HG02938 (cell line): ENCODE measurements at regions not wholly inside any gene's neighbourhood (a gene's known extent, or its start where the extent isn't known, plus 50 kb on each side); places are given as distances from the start of the nearest gene placed in this dataset.

ENCODE experiments used
- ATAC-seq: cut with Tn5 transposase; IDR thresholded peaks from one replicate; pipeline ENCODE4 v1.9.1; 2021; ENCODE audit warnings: mild to moderate bottlenecking, moderate library complexity; ENCODE audit not compliant: unreplicated experiment

DNA sequence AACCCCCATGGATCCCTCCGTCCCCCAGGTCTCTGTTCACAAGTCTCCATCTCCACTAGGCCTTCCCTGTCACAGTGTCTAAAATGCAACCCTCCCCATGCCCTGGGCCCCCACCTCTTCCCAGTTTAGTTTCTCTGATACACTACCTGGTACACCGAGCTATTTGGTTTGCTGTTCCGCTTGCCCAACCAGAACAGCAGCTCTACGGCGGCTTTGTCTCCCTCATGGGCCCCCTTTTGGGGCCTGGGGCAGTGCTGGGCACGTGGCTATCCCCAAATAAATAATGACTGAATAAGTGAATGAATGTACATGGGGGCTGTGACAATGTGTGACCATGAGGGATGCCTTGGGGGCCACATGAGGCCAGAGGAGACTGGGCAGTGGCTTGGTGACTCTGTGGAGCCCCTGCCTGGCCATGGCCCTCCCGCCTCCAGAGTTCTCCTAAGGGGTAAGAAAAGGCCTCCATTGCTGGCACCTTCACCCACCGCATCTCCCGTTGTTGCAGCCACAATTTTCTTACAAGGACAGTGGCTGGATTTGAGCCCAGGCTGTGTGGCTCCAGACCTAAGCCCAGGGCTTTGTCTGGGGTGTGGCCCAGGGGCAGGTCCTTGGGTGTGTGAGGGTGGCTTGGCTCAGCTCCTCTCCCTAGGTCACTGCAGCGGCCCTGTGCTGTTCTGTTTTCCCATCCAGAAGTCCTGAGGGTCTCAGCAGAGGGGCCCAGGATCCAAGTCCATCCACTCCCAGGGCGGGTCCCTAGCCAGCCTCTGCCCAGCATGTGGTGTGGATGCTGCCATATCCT lies 408.5 kb upstream of the SULF2 start:
- no peak for ATAC-seq

DNA sequence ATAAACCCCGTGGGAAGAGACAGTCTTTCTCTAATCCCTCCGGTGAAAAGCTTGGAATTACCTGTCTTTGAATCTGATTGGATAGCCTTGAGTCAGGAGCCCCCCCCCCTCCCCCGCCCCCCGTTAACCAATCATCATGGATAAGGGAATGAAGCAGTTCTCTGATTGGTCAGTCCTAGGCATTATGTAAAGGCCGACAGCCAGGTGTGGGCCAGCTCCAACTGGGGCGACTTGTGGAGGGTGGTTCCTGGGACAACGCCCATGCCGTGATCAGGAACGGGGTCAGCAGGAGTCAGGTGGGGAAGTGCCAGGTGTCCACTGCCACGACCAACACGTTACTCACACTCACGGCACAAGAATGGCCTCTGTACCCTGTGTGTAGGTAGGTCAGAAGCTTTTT lies 406.8 kb upstream of the SULF2 start:
- ATAC-seq, result no peak

DNA sequence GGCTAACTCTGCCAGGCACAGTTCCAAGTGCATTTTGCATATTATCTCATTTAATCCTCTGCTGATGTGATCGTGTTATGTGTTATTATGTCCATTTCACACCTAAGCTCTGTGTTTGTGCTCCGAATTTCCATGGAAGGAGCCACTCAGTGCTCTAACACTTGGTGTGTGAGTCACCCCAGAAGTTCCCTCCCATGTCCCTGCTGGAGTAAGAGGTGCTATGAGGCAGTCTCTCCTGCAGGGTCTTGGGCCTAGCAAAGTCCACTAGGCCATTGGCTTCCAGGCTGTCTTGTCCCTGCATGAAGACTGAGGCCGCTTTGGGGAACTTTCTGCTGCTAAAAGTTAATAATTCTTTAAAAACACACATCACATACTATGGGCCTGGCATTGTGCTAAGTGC lies 405.9 kb upstream of the SULF2 start:
- no peak for ATAC-seq

DNA sequence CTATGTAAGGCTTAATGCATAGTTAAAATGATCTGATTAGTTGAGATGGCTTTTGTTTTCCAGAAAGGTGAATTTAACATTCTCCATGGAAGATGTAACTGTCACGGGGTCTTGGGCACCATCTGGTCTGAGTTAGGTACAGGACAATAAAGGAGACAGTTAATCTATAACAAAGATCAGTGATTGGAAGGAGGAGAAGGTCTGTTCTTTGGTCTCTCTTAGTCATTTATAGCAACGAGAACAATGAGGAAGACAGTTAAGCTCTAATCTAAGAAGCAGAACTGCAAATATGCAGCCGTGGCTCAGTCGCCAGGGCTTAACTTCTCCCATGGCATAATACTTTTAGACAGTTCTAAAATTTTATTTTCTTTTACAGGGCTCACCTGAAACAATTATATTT lies 405.5 kb upstream of the SULF2 start:
- no peak for ATAC-seq

DNA sequence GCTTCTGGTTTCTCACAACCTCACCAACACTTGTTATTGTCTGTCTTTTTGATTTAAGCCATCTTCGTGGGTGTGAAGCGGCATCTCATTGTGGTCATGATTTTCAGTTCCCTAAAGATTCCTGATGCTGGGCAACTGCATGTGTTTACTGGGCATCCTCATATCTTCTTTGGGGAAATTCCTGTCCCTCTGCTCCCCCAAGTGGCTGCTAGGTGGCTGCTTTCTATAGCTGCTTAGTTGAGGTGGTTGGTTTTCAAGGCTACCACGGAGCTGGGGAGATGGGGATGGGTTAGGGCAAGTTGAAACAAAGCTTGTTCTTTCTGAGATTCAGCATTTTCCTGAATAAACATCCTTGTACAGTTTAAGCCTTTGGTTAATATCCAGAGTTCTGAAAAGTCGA lies 403.9 kb upstream of the SULF2 start:
- no peak for ATAC-seq

DNA sequence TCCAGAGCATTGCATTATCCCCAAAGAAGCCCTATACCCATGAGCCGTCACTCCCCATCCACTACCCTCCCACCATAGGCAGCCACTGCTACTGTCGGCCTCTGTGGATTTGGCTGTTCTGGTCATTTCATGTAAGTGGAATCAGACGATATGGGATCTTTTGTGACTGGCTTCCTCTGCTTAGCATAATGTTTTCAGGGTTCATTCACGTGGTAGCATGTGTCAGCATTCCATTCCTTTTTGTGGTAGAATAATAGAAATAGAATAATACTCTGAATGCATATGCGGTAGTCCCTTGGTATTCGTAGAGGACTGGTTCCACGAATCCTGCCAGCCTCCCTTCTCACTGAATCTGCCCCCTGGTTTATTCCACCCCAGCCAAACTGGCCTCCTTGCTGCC lies 402.6 kb upstream of the SULF2 start:
- no peak for ATAC-seq

DNA sequence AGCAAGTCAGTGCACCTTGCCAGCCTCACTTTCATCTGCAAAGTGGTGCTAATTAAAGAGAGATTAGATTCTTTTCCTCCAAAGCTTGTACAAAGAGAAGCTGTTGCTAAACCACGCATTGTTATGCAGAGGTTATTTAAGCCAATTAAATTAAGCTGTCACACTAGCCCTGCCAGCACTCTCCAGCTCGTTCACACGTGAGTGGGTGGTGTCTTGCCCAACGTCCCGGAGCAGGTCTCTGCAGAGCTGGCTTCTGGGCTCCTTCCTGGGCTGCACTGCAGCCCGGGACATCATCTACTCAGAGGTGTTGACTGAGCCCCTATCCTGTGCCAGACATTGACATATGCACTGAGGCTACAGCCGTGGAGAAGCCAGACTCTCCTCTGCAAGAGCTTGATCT lies 401.6 kb upstream of the SULF2 start:
- ATAC-seq, result no peak

DNA sequence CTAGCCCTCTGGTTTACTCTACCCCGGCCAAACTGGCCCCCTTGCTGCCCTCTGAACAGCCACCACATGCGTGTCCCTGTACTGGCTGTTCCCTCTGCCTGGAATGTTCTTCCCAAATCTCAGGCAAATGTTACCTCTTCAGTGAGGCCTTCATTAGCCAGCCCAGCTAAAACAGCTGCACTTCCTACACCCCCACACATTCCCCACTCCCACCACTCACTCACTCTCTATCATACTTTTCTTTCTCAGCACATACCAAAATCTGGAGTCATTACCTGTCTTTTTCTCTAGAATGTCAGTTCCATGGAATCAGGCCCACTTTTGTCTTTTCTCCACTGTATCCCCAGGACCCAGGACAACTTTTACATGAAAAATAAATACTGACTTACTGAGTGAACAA lies 401.2 kb upstream of the SULF2 start:
- ATAC-seq, result no peak

DNA sequence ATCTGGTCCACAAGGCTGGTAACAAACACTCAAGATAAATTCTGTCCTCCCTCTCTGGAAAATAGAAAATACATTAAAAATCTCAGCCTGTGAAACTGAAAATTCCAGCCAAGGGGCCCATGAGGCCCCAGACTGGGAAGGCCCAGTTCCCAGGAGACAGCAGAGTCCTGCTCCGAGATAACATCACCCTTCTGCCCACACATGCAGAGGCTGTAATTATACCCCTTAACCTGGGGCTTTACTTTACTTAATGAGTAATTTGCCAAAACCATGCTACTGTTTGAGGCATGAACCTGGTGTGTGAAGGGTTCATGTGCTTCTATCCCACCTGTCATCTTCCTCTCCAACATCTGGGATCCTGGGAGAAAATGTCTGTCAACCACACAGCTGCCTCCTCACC lies 398.9 kb upstream of the SULF2 start:
- ATAC-seq, result no peak

DNA sequence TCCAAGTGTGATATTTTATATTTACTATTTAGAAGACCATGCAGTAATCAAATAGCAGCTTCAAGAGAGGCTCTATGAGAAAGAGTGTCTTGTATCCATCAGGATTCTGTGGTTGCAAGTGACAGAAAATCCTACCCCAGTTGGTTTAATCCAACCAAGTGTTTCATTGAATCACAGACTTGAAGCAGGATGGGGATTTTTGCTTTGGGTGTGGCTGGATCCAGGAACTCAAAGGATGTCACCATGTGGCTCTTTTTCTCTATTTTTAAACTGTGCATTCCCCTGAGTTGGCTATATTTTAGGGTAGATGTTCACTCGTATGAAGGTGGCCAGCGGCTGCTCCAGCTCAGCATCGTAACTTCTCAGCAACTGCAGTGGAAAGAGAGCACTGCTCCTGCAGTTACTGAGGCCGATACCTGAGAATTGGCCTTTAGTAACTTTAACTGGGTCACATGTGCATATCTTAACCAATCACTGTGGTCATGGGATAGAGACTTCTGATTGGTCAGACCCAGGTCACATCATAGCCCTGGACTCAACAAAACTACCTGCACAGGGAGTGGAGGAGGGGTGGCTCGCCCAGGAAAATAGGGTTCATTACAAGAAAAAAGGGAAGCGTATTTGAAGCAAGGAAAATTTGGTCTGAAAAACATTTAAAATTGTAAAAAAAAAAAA lies 396.1 kb upstream of the SULF2 start:
- no peak for ATAC-seq

DNA sequence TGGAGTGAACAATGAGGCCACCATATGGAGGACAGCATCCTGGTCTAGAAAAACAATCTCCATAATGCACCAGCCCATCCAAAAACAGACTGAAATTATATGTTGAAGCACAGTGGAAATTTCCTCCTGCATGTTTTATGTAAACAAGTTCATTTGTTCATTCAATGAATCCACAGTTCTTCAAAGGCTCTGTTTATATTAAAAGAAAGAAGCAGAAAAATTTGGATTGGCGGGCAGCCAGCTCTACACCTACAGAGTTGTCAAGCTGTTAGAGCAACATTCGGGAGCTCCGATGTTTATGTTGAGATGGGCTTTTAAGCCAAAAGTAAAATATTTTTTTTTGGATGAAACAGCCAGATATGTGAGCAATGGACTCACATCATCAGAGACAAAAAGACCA lies 395.3 kb upstream of the SULF2 start:
- no peak for ATAC-seq

DNA sequence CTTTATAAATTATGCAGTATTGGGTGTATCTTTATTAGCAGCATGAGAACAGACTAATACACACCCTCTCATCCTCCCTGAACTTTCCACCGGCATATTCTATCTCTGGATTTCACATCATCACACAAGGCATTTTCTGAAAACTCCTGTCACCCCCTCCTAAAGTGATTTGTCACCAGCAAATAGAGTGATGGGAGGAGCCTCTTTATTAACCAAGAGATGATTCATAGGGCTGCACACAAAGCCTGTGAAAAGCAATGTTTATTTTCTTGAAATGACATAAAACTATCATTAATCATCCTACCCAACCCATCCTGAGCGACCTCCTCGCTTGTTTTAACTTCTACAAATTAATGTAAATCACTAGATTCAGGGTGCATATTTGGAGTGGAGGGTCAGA lies 394.7 kb upstream of the SULF2 start:
- no peak for ATAC-seq

DNA sequence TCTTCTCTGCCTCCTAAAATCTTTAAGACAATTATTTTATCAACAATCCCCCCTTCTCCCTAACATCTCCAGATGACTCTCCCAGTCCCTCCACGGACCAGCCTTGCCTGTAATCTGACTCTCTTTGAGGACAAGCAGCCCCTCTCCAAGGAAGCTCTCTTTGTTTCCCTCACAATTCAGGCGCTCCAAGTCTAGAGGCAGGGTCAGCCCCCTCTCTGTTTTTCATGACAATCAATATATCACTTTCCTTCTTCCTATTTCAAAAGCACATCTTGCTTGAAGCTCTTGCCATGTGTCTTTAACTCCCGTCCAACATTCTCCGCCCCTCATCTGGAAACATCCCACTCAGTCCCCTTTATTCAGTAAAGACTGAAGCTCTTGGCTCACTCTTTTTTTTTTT lies 393.4 kb upstream of the SULF2 start:
- ATAC-seq, result no peak

DNA sequence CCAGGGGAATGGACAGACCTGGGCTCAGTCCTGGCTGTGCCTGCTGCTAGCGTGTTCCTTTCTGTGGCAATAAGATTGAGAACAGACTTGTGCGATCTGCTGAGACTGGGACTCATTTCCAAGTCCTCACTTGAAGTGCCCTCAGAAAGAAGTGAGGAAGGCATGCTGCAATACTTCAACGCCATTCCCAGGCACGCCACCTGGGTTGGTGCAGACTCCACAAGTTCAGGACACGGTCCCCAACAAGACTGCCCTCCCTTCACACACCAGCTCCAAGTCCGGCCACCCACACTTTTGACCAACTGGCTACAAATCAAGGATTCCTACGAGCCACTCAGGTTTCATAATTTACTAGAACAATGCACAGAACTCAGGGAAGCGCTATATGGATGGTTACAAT lies 391.8 kb upstream of the SULF2 start:
- no peak for ATAC-seq

DNA sequence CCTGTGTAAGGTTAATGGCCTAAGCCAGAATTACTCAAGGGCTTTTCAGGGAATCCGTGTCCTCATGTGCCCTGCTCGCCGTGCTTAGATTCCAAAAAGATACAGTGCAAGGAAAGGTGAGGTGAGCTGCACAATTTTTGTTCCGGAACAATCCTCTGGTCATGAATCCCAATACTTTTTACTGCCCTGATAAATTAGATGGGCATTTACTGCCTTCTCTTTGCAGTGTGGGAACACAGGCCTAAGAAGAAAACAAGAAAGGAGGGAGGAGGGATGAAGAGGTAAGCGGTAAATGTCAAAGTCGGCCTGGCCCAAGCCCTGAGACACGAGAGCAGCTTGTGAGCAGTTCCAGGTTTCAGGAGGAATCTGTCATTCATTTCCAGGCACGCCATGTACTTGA lies 390.9 kb upstream of the SULF2 start:
- ATAC-seq, result no peak

DNA sequence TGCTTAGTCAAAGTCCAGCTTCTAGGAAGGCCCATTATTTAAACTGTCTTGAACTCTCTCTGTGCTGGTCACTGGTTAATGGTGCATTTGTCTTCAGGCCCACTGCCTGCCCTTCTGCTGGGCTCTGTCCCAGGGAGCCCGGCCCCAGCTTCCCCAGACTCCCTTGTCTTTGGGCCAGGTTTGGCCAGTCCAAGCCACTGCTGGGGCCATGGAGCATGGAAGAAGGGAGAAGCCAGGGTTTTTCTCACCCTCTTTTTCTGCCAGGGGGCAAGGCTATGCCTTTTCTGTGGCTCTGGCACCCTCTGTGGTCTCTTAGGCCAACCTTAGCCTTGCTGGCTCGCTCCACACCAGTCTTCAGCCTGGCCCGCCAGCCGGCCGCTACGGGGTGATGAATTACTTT lies 390.0 kb upstream of the SULF2 start:
- no peak for ATAC-seq

DNA sequence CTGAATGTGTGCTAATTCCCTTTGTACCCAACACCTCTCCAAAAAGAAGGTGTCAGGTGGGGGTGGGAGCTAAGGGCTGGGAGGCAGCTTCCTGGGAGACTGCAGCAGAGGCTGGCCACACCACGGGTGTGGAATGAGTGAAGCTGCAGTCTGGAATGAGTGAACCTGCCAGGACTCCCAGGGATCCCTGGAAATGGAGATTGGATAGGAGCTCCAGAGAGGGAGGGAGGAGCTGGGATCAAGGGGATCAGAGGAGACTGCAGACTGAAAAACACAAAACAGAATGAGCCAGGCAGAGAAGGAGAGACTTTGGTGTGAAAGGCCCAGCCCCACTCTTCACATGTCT lies 387.0 kb upstream of the SULF2 start:
- ATAC-seq, result no peak

DNA sequence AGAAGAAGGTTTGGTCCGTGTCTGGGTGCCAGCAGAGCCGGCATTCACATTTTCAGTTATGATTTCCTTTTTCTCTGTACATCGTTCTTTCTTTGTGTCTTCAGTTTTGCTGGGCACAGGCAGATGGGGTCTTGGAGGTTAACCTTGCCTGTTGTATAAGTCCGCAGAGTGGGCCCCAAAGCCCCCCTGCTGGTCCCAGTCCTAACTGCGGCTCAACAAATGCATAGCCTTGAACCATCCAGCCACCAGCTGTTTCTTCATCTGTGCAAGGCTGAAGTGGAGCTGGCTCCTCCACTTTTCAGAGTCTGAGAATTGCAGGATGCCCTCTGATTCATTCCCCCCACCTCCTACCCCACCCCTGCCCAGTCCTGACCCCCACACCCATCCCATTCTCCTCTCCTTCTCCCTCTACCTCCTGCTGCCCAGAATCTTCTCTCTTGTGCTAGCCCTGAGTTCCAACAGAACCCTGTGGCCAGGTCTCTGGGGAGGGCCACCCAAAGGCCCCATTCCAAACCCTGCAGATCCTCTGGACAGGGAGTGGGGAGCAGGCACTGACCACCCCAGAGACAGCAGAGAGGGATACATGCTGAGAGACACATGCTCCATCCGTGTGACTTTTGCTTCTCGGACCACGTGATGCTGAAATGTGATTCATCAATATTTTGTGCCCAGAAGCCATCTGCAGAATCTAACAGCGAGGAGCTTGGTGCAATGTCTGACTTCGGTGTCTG lies 386.5 kb upstream of the SULF2 start:
- ATAC-seq, result no peak

DNA sequence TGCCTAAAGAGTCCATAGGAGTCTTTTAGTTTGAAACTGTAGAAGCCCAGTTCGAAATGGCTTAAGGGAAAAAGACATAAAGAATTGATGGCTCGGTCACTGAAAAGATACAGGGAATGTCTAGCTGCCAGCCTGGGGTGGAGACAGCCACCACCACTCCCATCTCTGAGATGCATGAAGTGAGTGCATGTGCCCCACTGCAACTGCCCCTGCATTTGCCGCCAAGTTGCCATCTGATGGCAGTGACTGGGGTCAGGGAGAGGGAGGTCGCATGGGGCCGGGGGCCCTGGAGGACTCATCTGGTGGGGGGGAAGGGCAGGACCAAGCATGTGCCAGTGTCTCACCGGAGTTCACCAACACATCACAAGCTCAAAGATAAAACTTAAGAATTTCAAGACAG lies 385.8 kb upstream of the SULF2 start:
- ATAC-seq, result no peak

DNA sequence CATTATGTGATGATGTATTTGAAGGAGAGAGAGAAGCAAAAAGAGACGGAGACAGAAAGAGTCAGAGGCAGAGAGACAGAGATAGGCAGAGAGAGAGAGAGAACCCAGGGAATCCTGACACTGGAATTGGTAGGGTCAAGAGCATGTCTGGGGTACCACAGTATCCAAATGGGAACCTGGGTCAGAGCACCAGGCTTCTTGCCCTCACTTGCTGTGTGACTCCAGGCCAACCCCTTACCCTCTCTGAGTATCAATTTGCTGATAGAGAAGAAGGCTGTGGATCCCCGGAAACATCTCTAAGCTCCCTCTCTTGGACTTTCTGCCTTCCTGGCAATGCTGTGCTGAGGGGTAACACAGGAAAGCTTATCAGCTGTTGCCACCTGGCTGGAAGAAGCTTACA lies 385.3 kb upstream of the SULF2 start:
- ATAC-seq, result no peak

DNA sequence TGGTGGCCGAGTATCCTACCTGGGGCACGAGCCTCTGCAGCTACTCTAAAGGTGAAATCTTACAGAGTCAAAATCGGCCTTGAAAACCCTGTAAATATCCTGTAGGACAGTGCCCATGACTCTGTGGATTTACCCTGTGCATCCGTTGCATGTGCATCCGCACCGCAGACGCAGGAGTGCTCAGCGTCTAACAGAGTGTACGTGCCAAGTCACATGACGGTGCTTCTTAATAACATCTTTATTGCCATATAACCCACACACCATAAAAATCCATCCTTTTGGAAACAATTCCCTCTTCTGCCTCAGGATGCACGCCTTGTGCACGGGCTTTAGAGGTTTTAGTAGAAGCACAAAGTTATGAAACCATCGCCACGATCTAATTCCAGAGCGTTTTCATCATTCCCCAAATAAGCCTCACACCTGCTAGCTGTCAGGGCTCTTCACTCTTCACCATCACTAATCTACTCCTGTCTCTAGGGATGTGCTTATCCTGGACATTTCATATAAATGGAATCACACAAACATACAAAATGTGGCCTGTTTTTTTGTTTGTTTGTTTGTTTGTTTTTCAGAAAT lies 384.5 kb upstream of the SULF2 start:
- ATAC-seq, result no peak
